ENCODE measurements at regions not wholly inside any gene's neighbourhood (a gene's known extent, or its start where the extent isn't known, plus 50 kb on each side); places are given as distances from the start of the nearest gene placed in this dataset.

DNA sequence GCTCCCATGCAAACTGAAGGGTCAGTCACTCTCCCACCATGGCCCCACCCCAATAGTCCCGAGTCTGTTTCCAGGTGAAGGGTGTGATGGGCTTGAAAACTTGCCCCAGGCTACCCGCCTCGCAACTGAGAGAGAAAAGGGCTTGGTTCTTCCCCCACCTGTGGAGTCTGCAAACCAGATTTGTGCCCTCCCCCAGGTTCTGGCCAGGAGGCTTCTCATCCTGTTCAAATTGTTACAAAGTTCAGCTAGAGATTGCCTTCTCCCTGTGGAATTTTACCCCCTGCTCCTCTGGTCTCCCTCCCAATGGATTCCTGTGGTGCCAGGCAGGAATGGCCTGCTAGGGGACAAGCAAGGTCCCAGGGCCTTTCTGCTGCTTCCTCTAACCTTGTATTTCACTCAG, 93.1 kb upstream of the ACO1 start:
- Histone ChIP-seq H3K4me3 (ENCODE audit: low read length) (no peak overlapping the region), H3K9me3 (ENCODE audit: control insufficient read depth, insufficient read depth, low read length) (no peaks in the 10 kb centered on the region), H3K27me3 (ENCODE audit: control insufficient read depth, insufficient read depth, low read length) (no peaks in the 10 kb centered on the region), H3K27ac (ENCODE audit: low read length) (no peak overlapping the region), H3K36me3 (ENCODE audit: control insufficient read depth, insufficient read depth, low read length) (no peaks in the 10 kb centered on the region), H3K4me1 (ENCODE audit: control insufficient read depth, insufficient read depth, low read length) (no peaks in the 10 kb centered on the region)
- H3K4me1 Mint-ChIP-seq, result no peaks in the 10 kb centered on the region
- H3K4me3 Mint-ChIP-seq, result no peak overlapping the region
- peaks cover 0 to 3% of the 10 kb centered on the region in 2 donors for H3K27me3 Mint-ChIP-seq (ENCODE audit: low read depth in 2 of 2)
- H3K36me3 Mint-ChIP-seq, result no peaks in the 10 kb centered on the region
- WGBS (ENCODE audit: insufficient coverage), result 83% methylated on average over 3 of the region's 3 CpGs
- no peak overlapping the region for H3K27ac Mint-ChIP-seq
- H3K9me3 Mint-ChIP-seq, result peaks cover 5 to 10% of the 10 kb centered on the region in 2 donors
- intact Hi-C loops (cut with micrococcal nuclease), result no loop called here
- no peak for ATAC-seq
- TF ChIP-seq, protein P1, sequence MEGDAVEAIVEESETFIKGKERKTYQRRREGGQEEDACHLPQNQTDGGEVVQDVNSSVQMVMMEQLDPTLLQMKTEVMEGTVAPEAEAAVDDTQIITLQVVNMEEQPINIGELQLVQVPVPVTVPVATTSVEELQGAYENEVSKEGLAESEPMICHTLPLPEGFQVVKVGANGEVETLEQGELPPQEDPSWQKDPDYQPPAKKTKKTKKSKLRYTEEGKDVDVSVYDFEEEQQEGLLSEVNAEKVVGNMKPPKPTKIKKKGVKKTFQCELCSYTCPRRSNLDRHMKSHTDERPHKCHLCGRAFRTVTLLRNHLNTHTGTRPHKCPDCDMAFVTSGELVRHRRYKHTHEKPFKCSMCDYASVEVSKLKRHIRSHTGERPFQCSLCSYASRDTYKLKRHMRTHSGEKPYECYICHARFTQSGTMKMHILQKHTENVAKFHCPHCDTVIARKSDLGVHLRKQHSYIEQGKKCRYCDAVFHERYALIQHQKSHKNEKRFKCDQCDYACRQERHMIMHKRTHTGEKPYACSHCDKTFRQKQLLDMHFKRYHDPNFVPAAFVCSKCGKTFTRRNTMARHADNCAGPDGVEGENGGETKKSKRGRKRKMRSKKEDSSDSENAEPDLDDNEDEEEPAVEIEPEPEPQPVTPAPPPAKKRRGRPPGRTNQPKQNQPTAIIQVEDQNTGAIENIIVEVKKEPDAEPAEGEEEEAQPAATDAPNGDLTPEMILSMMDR (IDR thresholded peaks at IDR 0.05), result no peak
- DNase-seq, result no peak

DNA sequence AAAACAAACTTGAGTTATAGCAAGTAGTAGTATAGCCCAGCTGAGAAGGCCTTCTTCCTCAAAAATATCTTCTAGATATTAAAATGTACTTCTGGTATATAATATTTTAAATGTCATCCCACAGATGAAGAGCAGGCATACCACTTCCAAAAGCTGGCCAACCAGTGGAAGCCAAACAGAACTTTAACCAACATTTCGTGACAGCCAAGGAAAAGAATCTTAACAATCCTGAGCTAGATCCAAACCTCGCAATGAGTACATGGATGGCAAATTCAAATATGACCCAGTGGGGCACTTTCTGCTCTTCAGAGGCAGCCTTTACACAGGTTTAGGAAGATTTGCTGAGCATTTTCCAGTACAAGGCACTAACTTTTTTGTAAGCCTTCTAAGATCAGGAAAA, 91.8 kb upstream of the ACO1 start:
- Mint-ChIP-seq H3K4me3 (no peak overlapping the region), H3K9me3 (peaks cover 3 to 11% of the 10 kb centered on the region in 2 donors), H3K27me3 (ENCODE audit: low read depth in 2 of 2) (peaks cover 0 to 3% of the 10 kb centered on the region in 2 donors), H3K36me3 (no peaks in the 10 kb centered on the region), H3K4me1 (no peaks in the 10 kb centered on the region), H3K27ac (no peak overlapping the region)
- intact Hi-C loops (cut with micrococcal nuclease), result no loop called here
- no peaks in the 10 kb centered on the region for H3K27me3 ChIP-seq (ENCODE audit: control insufficient read depth, insufficient read depth, low read length)
- ATAC-seq, result no peak
- WGBS (ENCODE audit: insufficient coverage), result 79% methylated on average over 2 of the region's 2 CpGs
- no peaks in the 10 kb centered on the region for H3K9me3 ChIP-seq (ENCODE audit: control insufficient read depth, insufficient read depth, low read length)
- no peak overlapping the region for H3K4me3 ChIP-seq (ENCODE audit: low read length)
- TF ChIP-seq, protein P1 (IDR thresholded peaks at IDR 0.05), result no peak
- DNase-seq, result no peak
- no peak overlapping the region for H3K27ac ChIP-seq (ENCODE audit: low read length)
- no peaks in the 10 kb centered on the region for H3K36me3 ChIP-seq (ENCODE audit: control insufficient read depth, insufficient read depth, low read length)
- no peaks in the 10 kb centered on the region for H3K4me1 ChIP-seq (ENCODE audit: control insufficient read depth, insufficient read depth, low read length)

DNA sequence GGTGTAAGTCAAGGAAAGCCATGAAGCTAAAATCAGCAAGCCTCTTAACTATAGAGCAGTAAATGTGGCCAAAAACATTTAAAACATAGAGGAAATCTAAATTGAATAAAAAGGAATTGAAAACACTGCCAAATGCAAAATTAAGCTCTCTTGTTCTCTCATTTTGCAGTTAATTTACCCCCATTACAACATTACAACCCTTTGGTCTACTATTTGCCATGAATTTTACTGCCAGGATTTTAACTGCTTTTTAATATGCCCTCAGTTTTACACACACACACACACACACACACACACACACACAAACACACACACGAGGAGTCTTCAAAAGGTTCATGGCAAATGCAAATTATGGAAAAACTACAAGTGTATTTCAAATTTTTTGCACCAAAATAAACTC, 91.4 kb upstream of the ACO1 start:
- no peaks in the 10 kb centered on the region for H3K4me1 Mint-ChIP-seq
- intact Hi-C loops (cut with micrococcal nuclease), result no loop called here

DNA sequence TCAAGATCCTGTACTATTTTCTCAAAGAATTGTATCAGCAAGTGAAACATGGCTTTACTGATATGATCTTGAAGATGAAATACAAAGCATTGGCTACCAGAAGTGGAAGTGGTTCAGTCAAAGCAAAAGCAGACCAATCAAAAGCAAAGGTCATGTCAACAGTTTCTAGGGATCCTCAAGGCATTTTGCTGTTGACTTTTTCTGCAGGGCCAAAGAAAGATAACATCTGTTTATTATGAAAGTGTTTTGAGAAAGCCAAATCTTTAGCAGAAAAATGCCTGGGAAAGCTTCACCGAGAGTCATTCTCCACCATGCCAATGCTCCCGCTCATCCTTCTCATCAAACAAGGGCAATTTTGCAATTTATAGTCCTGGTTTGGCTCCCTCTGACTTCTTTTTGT, 90.3 kb upstream of the ACO1 start:
- peaks cover 0 to 3% of the 10 kb centered on the region in 2 donors for H3K27me3 Mint-ChIP-seq (ENCODE audit: low read depth in 2 of 2)
- TF ChIP-seq, protein P1 (IDR thresholded peaks at IDR 0.05), result no peak
- WGBS (ENCODE audit: insufficient coverage), result 75% methylated on average over 2 of the region's 2 CpGs
- Histone ChIP-seq H3K27ac (ENCODE audit: low read length) (no peak overlapping the region), H3K36me3 (ENCODE audit: control insufficient read depth, insufficient read depth, low read length) (no peaks in the 10 kb centered on the region), H3K27me3 (ENCODE audit: control insufficient read depth, insufficient read depth, low read length) (no peaks in the 10 kb centered on the region), H3K9me3 (ENCODE audit: control insufficient read depth, insufficient read depth, low read length) (no peaks in the 10 kb centered on the region), H3K4me3 (ENCODE audit: low read length) (no peak overlapping the region), H3K4me1 (ENCODE audit: control insufficient read depth, insufficient read depth, low read length) (no peaks in the 10 kb centered on the region)
- no peak overlapping the region for H3K4me3 Mint-ChIP-seq
- intact Hi-C loops (cut with micrococcal nuclease), result no loop called here
- DNase-seq, result no peak
- no peaks in the 10 kb centered on the region for H3K4me1 Mint-ChIP-seq
- H3K27ac Mint-ChIP-seq, result no peak overlapping the region
- ATAC-seq, result no peak
- no peaks in the 10 kb centered on the region for H3K36me3 Mint-ChIP-seq
- peaks cover 6 to 8% of the 10 kb centered on the region in 2 donors for H3K9me3 Mint-ChIP-seq

More for the DNA sequence above, 91.4 kb upstream of the ACO1 start:
- DNase-seq, result no peak
- Histone ChIP-seq H3K36me3 (ENCODE audit: control insufficient read depth, insufficient read depth, low read length) (no peaks in the 10 kb centered on the region), H3K4me3 (ENCODE audit: low read length) (no peak overlapping the region), H3K4me1 (ENCODE audit: control insufficient read depth, insufficient read depth, low read length) (no peaks in the 10 kb centered on the region), H3K9me3 (ENCODE audit: control insufficient read depth, insufficient read depth, low read length) (no peaks in the 10 kb centered on the region), H3K27me3 (ENCODE audit: control insufficient read depth, insufficient read depth, low read length) (no peaks in the 10 kb centered on the region), H3K27ac (ENCODE audit: low read length) (no peak overlapping the region)
- WGBS (ENCODE audit: insufficient coverage), result 75% methylated on average over 1 of the region's 1 CpG
- H3K27me3 Mint-ChIP-seq (ENCODE audit: low read depth in 2 of 2), result peaks cover 0 to 3% of the 10 kb centered on the region in 2 donors
- H3K4me3 Mint-ChIP-seq, result no peak overlapping the region
- ATAC-seq, result no peak
- H3K36me3 Mint-ChIP-seq, result no peaks in the 10 kb centered on the region
- no peak overlapping the region for H3K27ac Mint-ChIP-seq
- TF ChIP-seq, protein P1 (IDR thresholded peaks at IDR 0.05), result no peak
- H3K9me3 Mint-ChIP-seq, result peaks cover 3 to 13% of the 10 kb centered on the region in 2 donors
